K562 (cell line): ENCODE measurements at regions not wholly inside any gene's neighbourhood (a gene's known extent, or its start where the extent isn't known, plus 50 kb on each side); places are given as distances from the start of the nearest gene placed in this dataset.

ENCODE experiments used
- EP300 ChIP-seq: IDR thresholded peaks from 2 replicates; pipeline ENCODE4 v1.6.1; 2012; ENCODE audit warnings: low read length, improper control_type of control experiment
- HDGF ChIP-seq: fragments of 450-650 bp; IDR thresholded peaks from 2 replicates; pipeline ENCODE4 v1.6.1; 2016
- NR2F6 ChIP-seq: fragments of 450-650 bp; formaldehyde crosslinking; IDR thresholded peaks from 2 replicates; pipeline ENCODE4 v1.4.0; 2020; ENCODE audit warnings: mild to moderate bottlenecking
- RFX5 ChIP-seq: IDR thresholded peaks from 2 replicates; pipeline ENCODE4 v1.6.1; 2011; ENCODE audit warnings: low read depth, mild to moderate bottlenecking, improper control_type of control experiment, low read length
- ZFP1 ChIP-seq: fragments of 450-650 bp; formaldehyde crosslinking; IDR thresholded peaks from 2 replicates; pipeline ENCODE4 v1.4.0; 2020; ENCODE audit warnings: mild to moderate bottlenecking, mixed read lengths
- ZKSCAN8 ChIP-seq: fragments of 200-800 bp; sonication (Bioruptor generic); IDR thresholded peaks from 2 replicates; pipeline ENCODE4 v1.6.1; 2016; ENCODE audit warnings: missing genetic modification characterization, missing compliant biosample characterization
- ZNF175 ChIP-seq: fragments of 200-800 bp; sonication (Bioruptor generic); IDR thresholded peaks from 2 replicates; pipeline ENCODE4 v1.6.1; 2016; ENCODE audit warnings: low read depth, mild to moderate bottlenecking, missing genetic modification characterization, missing compliant biosample characterization
- ZNF766 ChIP-seq: fragments of 200-800 bp; sonication (Bioruptor generic); conservative IDR thresholded peaks from 2 replicates; pipeline ENCODE4 v1.6.1; 2016; ENCODE audit warnings: missing genetic modification characterization, missing compliant biosample characterization

DNA sequence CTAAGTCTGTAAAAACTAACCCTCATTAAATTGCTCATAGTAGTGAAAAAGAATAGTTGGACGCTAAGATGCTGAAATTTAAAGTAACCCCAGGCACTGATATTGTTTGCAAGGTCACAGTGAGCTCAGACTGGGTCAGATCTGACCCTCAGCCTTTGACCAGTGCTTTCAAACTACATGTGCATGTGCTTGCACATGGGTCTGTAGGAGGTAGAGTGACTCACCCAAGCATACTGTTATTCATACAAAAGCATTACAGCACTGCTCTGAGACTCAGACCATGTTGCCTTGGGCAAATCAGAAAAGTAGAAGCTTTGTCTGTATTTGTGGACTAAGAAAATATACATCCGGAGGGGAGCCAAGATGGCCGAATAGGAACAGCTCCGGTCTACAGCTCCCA is 326.4 kb upstream of the MARCKS start:
- no peak for TF ChIP-seq ZFP1
- no peak for TF ChIP-seq NR2F6 (CRISPR knock-in tag)
- no peak for TF ChIP-seq HDGF
- TF ChIP-seq EP300, result no peak
- no peak for TF ChIP-seq RFX5
- no peak for TF ChIP-seq ZNF175 (CRISPR knock-in tag)
- TF ChIP-seq ZKSCAN8 (CRISPR knock-in tag), result no peak
- TF ChIP-seq ZNF766 (CRISPR knock-in tag), result no peak
